GM18868 (cell line): ENCODE measurements at regions not wholly inside any gene's neighbourhood (a gene's known extent, or its start where the extent isn't known, plus 50 kb on each side); places are given as distances from the start of the nearest gene placed in this dataset.
"Not testable (repeated sequence)": the region's sequence is repeated elsewhere in the genome, so short reads cannot be mapped to it uniquely, and the experiment has no call there.

Source experiments
- ATAC-seq: cut with Tn5 transposase; IDR thresholded peaks from one replicate; pipeline ENCODE4 v1.9.1; 2021; ENCODE audit warnings: mild to moderate bottlenecking, moderate library complexity; ENCODE audit not compliant: unreplicated experiment

DNA sequence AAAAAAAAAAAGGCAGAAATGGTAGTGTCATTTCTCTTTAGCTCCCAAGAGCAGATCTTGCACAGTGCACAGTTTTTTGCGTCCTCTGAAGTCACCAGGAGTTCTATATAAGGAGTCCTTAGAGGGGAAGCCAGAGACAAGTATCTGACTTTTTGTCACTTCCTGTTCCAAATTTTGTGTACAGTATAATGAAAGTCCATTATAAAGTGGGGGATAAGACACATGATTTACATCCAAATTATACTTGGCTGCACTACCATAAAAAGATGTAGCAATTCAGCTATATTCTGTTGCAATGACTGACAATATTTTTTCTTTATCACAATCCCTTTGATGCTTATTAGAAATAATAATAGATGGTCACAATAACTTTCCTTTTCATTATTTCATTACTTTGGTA lies 1276.9 kb upstream of the ADGRL2 start:
- ATAC-seq = no peak

DNA sequence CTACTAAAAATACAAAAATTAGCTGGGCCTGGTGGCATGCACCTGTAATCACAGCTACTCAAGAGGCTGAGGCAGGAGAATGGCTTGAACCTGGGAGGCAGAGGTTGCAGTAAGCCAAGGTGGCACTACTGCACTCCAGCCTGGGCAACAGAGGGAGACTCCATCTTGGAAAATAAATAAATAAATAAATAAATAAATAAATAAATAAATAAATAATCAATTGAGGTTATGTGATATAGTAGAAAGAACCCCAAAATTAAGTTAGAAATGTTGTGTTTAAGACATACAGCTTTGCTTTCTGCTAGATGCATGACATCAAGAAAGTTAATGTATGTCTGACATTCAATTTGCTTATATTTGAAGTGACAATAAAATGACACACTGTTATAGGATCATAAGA lies 1277.7 kb upstream of the ADGRL2 start:
- ATAC-seq = not testable (repeated sequence)

- ATAC-seq = no peak
These were observed 1279.8 kb upstream of the ADGRL2 start for GRCh38 chr1:80520949-80521348.

- ATAC-seq = no peak
These were observed 1283.7 kb upstream of the ADGRL2 start for GRCh38 chr1:80517062-80517461.

GRCh38 chr1:80509965-80510522 lies 1290.7 kb upstream of the ADGRL2 start:
- ATAC-seq = no peak

DNA sequence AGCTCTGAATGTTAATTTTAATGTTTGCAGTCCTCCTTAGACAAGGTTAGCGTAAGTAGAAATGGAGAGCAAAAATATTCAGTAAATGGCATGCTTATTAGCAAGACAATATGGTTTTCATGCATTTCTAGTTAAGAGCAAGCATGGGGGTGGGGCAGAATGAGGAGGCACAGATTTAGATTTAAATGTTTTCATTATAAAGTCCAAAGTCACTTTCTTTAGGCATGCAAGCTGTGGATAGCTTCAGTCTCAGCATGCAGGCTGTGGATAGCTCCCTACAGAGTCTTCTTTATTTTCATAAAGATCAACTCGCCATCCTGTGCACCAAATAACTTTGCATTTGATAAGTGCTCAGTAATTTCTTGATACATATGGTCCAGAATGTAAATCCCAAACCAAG lies 1294.5 kb upstream of the ADGRL2 start:
- no peak for ATAC-seq

DNA sequence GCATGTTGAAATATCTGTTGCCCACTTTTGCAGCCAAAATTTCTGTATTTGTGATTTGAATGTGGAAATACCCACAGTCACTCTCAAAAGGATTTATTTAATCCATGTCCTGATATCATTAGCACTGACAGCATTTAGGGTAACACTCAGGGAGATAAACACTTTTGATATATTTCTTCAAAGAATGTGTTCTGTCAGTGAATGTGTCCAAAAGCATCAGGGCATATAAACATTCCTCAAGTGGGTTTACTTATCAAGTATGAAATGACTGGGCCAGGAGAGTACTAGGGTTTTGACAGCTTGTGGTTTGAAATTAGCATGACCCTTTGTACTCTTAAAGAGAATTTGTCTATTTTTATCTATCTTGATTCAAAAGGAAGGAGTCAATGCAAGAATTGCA lies 1302.1 kb upstream of the ADGRL2 start:
- ATAC-seq = no peak

GRCh38 chr1:80495806-80496205 lies 1304.9 kb upstream of the ADGRL2 start:
- no peak for ATAC-seq

GRCh38 chr1:80472145-80472544 lies 1328.6 kb upstream of the ADGRL2 start:
- no peak for ATAC-seq

DNA sequence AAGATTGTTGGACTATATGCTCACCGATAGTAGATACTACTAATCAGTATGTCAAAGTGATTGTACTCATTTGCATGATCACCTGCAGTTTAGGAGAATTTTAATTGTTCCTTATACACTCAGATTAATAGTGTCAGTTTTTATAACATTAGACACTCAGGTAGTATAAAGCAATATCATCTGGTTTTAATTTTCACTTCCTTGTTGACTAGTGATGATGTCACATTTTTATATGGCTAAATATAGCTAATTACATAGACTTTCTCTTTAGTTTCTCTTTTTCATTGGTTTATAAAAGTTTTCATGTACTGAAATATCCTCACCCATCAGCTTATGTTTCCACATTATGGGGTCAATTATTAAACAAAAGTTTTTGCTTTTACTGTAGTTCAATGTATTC lies 1332.4 kb upstream of the ADGRL2 start:
- no peak for ATAC-seq

GRCh38 chr1:80462006-80462405 lies 1338.7 kb upstream of the ADGRL2 start:
- no peak for ATAC-seq

- ATAC-seq = no peak
These were observed 1343.3 kb upstream of the ADGRL2 start for GRCh38 chr1:80457409-80457808.

- ATAC-seq = no peak
These were observed 1347.0 kb upstream of the ADGRL2 start for GRCh38 chr1:80453775-80454174.

- no peak for ATAC-seq
These were observed 1350.0 kb upstream of the ADGRL2 start for GRCh38 chr1:80450711-80451110.

DNA sequence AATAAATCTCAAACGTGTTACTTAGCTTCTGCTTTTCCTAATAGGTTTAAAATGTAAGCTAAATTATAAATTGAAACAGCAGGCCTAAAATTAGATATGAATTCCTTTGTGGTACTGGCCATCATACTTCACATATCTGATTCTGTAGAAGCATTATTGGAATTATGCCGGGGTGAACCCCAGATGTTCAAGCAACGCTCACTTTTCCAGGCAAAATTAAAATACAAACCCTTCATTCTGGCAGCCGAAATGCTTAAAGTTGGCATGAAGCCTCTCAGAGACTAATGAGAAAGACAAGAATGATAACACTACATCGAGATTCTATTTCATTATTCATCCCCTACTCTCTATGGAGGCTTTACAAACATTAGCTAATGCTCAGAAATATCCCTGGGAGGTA lies 1352.7 kb upstream of the ADGRL2 start:
- ATAC-seq = no peak

- ATAC-seq = no peak
These were observed 1353.2 kb upstream of the ADGRL2 start for GRCh38 chr1:80447526-80447925.

DNA sequence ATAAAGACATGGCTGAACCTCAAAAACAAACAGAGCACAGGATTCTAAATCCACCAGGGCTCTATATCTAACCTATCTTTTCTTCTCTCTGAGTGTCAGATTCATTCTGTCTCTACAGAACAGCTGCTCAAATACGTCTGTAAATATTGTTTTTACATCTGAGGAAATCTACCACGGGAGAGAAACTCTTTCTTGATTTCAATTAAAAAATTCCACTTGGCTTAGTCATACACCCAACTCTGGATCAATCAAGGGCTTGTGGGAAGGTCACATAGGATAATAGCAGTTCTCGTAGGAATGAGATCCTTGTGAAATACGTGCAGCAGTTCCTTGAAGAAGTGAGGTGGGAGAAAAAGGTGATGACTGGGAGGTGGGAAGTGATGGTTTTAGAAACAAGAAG lies 1355.7 kb upstream of the ADGRL2 start:
- no peak for ATAC-seq

DNA sequence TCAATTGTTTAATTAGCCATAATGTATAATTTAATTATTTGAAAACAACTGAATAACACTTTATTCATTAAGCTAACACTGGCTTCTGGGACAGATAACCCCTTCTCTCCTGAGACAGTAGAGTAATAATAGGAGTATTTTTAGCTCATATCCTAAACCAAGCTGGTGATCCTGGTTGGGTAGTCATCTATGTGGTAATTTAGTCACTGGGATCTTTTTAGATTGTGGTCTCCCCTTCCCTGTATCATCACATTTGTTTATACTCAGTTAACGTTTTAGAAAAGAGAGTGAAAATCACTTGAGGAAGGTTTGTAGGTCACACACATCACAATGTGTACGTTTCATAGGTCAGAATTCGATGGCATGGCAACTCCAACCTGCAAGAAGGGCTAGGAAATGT lies 1356.6 kb upstream of the ADGRL2 start:
- no peak for ATAC-seq

DNA sequence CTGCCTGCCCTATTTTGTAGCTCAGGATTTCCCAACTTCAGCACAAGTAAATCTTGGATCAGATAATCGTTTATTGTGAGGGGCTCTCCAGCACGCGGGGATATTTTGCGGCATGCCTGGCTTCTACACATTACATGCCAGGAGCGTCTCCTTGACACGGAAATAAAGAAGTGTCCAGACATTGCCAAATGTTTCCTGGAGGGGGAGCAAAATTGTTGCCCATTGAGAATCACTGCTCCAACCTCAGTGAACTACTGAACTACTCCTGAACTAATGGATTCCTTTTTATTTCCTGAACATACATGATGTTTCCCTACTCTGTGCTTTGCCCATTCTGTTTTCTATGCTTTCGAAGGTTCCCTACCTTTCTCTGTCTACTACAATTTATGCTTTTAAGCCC lies 1359.1 kb upstream of the ADGRL2 start:
- no peak for ATAC-seq

DNA sequence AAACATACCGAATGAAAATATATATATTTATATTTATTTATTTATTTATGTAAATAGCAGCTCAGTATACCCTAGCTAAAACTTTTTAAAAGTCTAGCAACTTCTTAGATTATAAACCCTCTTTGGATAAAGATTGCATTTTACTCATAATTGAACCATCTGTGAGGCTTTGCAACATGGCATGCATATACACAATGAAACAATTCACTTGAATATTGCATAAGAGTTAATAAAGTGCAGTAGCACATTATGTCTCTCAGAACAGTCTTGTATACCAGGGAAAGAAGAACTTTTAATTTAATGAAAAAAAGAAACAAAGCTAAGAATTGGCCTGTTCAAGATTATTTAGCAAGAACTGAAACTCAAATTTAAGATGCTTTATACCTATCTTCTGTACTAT lies 1363.9 kb upstream of the ADGRL2 start:
- ATAC-seq = no peak

DNA sequence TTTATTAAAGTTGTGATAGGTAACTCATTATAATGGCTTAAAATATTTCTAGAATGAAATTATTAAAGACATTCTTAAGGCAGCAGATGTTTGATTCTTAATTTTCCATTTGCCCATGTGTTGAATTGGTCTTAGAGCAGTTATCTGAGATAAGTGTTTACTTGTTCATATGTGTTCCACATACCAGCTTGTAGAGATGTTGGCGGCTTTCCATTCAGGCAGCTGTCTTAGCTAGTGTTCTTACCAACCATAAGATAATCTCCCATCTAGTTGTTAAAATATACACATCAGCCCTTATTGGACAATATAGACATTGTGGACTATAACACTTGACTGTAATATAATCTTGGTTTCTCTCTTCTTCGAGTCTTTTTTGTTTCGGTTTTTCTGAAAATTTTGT lies 1372.9 kb upstream of the ADGRL2 start:
- ATAC-seq = no peak

- no peak for ATAC-seq
These were observed 1376.5 kb upstream of the ADGRL2 start for GRCh38 chr1:80424249-80424648.

- no peak for ATAC-seq
These were observed 1382.6 kb upstream of the ADGRL2 start for GRCh38 chr1:80418134-80418533.

GRCh38 chr1:80417671-80418070 lies 1383.1 kb upstream of the ADGRL2 start:
- no peak for ATAC-seq
